ENCODE measurements at regions not wholly inside any gene's neighbourhood (a gene's known extent, or its start where the extent isn't known, plus 50 kb on each side); places are given as distances from the start of the nearest gene placed in this dataset.

DNA sequence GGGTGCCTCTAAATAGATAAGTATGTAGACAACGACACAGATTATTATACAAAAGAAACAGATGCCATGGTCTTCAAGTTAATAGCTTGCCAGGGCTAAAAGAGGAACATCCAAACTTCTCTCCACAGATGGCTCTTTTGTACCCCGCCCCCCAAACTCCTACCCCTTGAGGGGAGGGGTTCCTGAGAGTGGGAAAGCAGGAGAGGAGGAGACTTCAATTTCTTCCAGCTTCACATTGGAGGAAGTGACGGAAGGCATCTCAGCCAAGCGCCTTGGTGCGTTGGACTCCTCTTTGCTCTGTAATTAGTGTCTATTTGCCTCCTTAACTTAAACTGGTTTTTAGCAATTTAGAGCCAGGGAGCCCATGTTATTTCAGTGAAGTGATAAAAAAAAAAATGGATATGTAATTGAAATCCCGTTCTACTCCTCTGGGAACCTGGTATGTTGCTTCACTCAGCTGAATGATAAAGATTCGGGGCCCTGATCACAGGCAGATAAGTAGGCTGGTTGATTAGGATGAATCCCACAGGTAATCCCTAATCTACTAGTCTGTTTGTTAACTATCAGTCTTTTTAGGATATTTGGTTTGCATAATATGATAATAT lies 580.9 kb upstream of the CADM1 start:
- no peaks in the 10 kb centered on the region for H3K79me2 ChIP-seq (replicated peaks; ENCODE audit: insufficient read depth, low read length)
- H3K4me2 ChIP-seq (ENCODE audit: low read length): no peak overlapping the region
- no peaks in the 10 kb centered on the region for H3K9me3 ChIP-seq (ENCODE audit: low read length)
- no peaks in the 10 kb centered on the region for H3K36me3 ChIP-seq (ENCODE audit: insufficient read depth, low read length)
- H2AFZ ChIP-seq (ENCODE audit: low read depth, low read length): no peak overlapping the region
- no peak overlapping the region for H3K4me3 ChIP-seq (ENCODE audit: low read length)
- H3F3A ChIP-seq (ENCODE audit: insufficient read depth, low read length, poor library complexity, severe bottlenecking): no peaks in the 10 kb centered on the region
- no peaks in the 10 kb centered on the region for H3K27me3 ChIP-seq (ENCODE audit: insufficient read depth, low read depth, low read length)
- H3K9ac ChIP-seq (ENCODE audit: low read length): no peak overlapping the region
- TF ChIP-seq EP300 (conservative IDR thresholded peaks at IDR 0.05; ENCODE audit: poor library complexity, severe bottlenecking) (no peak), REST (IDR thresholded peaks at IDR 0.05; ENCODE audit: borderline replicate concordance) (no peak), SMC3 (conservative IDR thresholded peaks at IDR 0.05; ENCODE audit: poor library complexity) (no peak), RAD21 (conservative IDR thresholded peaks at IDR 0.05) (no peak), TAF1 (IDR thresholded peaks at IDR 0.05; ENCODE audit: low read depth) (no peak), POLR2AphosphoS5 (IDR thresholded peaks at IDR 0.05) (no peak), MXI1 (conservative IDR thresholded peaks at IDR 0.05; ENCODE audit: poor library complexity, severe bottlenecking) (no peak)
- TF ChIP-seq, protein P1, sequence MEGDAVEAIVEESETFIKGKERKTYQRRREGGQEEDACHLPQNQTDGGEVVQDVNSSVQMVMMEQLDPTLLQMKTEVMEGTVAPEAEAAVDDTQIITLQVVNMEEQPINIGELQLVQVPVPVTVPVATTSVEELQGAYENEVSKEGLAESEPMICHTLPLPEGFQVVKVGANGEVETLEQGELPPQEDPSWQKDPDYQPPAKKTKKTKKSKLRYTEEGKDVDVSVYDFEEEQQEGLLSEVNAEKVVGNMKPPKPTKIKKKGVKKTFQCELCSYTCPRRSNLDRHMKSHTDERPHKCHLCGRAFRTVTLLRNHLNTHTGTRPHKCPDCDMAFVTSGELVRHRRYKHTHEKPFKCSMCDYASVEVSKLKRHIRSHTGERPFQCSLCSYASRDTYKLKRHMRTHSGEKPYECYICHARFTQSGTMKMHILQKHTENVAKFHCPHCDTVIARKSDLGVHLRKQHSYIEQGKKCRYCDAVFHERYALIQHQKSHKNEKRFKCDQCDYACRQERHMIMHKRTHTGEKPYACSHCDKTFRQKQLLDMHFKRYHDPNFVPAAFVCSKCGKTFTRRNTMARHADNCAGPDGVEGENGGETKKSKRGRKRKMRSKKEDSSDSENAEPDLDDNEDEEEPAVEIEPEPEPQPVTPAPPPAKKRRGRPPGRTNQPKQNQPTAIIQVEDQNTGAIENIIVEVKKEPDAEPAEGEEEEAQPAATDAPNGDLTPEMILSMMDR (IDR thresholded peaks at IDR 0.05; ENCODE audit: poor library complexity, severe bottlenecking): no peak
- H3K9me2 ChIP-seq (ENCODE audit: insufficient read depth, low read length): no peaks in the 10 kb centered on the region
- no peaks in the 10 kb centered on the region for H4K20me1 ChIP-seq (ENCODE audit: insufficient read depth)
- no peak overlapping the region for H3K27ac ChIP-seq (ENCODE audit: low read length)

DNA sequence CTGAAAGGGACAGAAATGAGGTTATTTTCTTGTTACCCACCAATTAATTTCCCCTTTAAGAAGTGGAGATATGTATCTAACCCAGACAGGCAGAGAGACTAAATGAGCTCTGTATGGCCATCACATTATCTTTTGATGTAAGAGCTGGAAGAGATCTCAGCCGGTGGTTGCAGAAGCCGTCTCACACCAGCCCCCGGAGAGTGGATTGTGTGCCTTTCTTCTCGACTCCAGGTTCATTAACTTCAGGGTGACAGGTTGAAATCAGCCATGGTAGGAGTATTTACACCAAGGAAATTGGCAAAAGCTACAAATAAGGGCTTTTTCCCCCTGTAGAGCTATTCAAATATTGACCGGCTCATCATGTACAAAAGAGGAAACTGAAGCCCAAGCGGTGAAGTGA lies 580.3 kb upstream of the CADM1 start:
- Histone ChIP-seq H3F3A (ENCODE audit: insufficient read depth, low read length, poor library complexity, severe bottlenecking) (no peaks in the 10 kb centered on the region), H3K4me2 (ENCODE audit: low read length) (no peak overlapping the region), H3K9me3 (ENCODE audit: low read length) (no peaks in the 10 kb centered on the region), H3K4me3 (ENCODE audit: low read length) (no peak overlapping the region), H3K27ac (ENCODE audit: low read length) (no peak overlapping the region), H3K9me2 (ENCODE audit: insufficient read depth, low read length) (no peaks in the 10 kb centered on the region), H3K9ac (ENCODE audit: low read length) (no peak overlapping the region), H3K36me3 (ENCODE audit: insufficient read depth, low read length) (no peaks in the 10 kb centered on the region), H2AFZ (ENCODE audit: low read depth, low read length) (no peak overlapping the region), H3K79me2 (replicated peaks; ENCODE audit: insufficient read depth, low read length) (no peaks in the 10 kb centered on the region), H4K20me1 (ENCODE audit: insufficient read depth) (no peaks in the 10 kb centered on the region), H3K27me3 (ENCODE audit: insufficient read depth, low read depth, low read length) (no peaks in the 10 kb centered on the region)
- no peak for TF ChIP-seq EZH2 (IDR thresholded peaks at IDR 0.05; ENCODE audit: borderline replicate concordance, insufficient read depth, low read length, poor library complexity, severe bottlenecking)
- TF ChIP-seq REST (IDR thresholded peaks at IDR 0.05; ENCODE audit: borderline replicate concordance): no peak
- no peak for TF ChIP-seq EP300 (conservative IDR thresholded peaks at IDR 0.05; ENCODE audit: poor library complexity, severe bottlenecking)
- TF ChIP-seq, protein P1 (IDR thresholded peaks at IDR 0.05; ENCODE audit: poor library complexity, severe bottlenecking): no peak
- no peak for TF ChIP-seq MXI1 (conservative IDR thresholded peaks at IDR 0.05; ENCODE audit: poor library complexity, severe bottlenecking)
- TF ChIP-seq SMC3 (conservative IDR thresholded peaks at IDR 0.05; ENCODE audit: poor library complexity): no peak
- no peak for TF ChIP-seq RAD21 (conservative IDR thresholded peaks at IDR 0.05)
- TF ChIP-seq TAF1 (IDR thresholded peaks at IDR 0.05; ENCODE audit: low read depth): no peak
- no peak for TF ChIP-seq POLR2AphosphoS5 (IDR thresholded peaks at IDR 0.05)

Measured in neural cell (in vitro differentiated cells).